ENCODE measurements at regions not wholly inside any gene's neighbourhood (a gene's known extent, or its start where the extent isn't known, plus 50 kb on each side); places are given as distances from the start of the nearest gene placed in this dataset.

DNA sequence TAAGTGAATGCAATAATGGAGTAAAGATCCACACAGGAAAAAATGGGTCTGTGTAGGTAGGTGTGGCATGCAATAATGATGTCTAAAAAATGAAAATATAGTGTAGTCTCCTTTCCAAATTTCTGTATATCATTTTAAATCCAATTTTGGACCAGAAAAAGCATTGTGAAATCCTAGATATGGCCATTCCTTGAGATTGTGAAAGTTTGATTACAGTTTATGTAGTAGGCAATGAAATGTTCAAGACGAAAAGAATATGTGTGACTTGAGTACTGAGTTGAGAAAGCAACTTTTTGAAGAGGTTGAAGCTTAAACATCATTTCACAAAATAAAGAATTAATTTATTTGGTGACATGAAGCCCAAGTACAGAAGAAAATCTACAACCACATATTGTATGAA lies 698.7 kb downstream of the EPHA3 start:
- TF ChIP-seq, protein P1, sequence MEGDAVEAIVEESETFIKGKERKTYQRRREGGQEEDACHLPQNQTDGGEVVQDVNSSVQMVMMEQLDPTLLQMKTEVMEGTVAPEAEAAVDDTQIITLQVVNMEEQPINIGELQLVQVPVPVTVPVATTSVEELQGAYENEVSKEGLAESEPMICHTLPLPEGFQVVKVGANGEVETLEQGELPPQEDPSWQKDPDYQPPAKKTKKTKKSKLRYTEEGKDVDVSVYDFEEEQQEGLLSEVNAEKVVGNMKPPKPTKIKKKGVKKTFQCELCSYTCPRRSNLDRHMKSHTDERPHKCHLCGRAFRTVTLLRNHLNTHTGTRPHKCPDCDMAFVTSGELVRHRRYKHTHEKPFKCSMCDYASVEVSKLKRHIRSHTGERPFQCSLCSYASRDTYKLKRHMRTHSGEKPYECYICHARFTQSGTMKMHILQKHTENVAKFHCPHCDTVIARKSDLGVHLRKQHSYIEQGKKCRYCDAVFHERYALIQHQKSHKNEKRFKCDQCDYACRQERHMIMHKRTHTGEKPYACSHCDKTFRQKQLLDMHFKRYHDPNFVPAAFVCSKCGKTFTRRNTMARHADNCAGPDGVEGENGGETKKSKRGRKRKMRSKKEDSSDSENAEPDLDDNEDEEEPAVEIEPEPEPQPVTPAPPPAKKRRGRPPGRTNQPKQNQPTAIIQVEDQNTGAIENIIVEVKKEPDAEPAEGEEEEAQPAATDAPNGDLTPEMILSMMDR (IDR thresholded peaks at IDR 0.05; ENCODE audit: poor library complexity): no peak
- no peak for TF ChIP-seq EZH2 (IDR thresholded peaks at IDR 0.05; ENCODE audit: borderline replicate concordance)
- TF ChIP-seq EZH2phosphoT487 (IDR thresholded peaks at IDR 0.05; ENCODE audit: low read depth, severe bottlenecking, unreplicated experiment): no peak
- Histone ChIP-seq H3K27me3 (no peaks in the 10 kb centered on the region), H3K27ac (no peak overlapping the region), H2AFZ (no peak overlapping the region), H3K9me3 (ENCODE audit: low read depth) (no peaks in the 10 kb centered on the region), H3K4me1 (ENCODE audit: insufficient read depth) (peaks cover 6% of the 10 kb centered on the region), H3K79me2 (no peaks in the 10 kb centered on the region), H3K36me3 (replicated peaks; ENCODE audit: insufficient read depth, low read depth) (no peaks in the 10 kb centered on the region), H4K20me1 (ENCODE audit: insufficient read depth, poor library complexity, severe bottlenecking) (no peaks in the 10 kb centered on the region), H3K4me3 (no peak overlapping the region), H3K9me2 (replicated peaks; ENCODE audit: insufficient read depth) (no peaks in the 10 kb centered on the region), H3K4me2 (no peak overlapping the region)
- DNase-seq (ENCODE audit: low spot score): no peak
- 90% methylated on average over 1 of the region's 1 CpG for WGBS (ENCODE audit: low lambda C conversion rate, missing lambda C conversion rate)

DNA sequence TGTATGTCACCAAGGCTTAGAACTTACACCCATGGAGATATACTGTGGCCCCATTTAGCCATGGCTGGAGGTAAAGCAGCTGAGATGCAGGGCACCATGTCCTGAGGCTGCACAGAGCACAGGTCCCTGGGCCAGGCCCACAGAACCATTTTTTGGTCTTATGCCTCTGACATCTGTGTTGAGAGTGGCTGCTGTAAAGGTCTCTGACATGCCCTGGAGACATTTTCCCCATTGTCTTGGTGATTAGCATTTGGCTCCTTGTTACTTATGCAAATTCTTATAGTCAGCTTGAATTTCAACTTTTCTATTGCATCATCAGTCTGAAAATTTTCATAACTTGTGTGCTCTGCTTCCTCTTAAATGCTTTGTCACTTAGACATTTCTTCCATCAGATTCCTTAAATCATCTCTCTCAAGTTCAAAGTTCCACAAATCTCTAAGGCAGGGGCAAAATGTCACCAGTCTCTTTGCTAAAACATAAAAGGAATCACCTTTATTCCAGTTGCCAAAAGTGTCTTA lies 701.3 kb downstream of the EPHA3 start:
- H3K9me2 ChIP-seq (replicated peaks; ENCODE audit: insufficient read depth): no peaks in the 10 kb centered on the region
- no peak overlapping the region for H3K4me3 ChIP-seq
- DNase-seq (ENCODE audit: low spot score): no peak
- no peaks in the 10 kb centered on the region for H4K20me1 ChIP-seq (ENCODE audit: insufficient read depth, poor library complexity, severe bottlenecking)
- H3K4me2 ChIP-seq: no peak overlapping the region
- H3K79me2 ChIP-seq: no peaks in the 10 kb centered on the region
- no peak overlapping the region for H3K27ac ChIP-seq
- no peaks in the 10 kb centered on the region for H3K36me3 ChIP-seq (replicated peaks; ENCODE audit: insufficient read depth, low read depth)
- TF ChIP-seq, protein P1 (IDR thresholded peaks at IDR 0.05; ENCODE audit: poor library complexity): no peak
- no peak for TF ChIP-seq EZH2 (IDR thresholded peaks at IDR 0.05; ENCODE audit: borderline replicate concordance)
- no peak for TF ChIP-seq EZH2phosphoT487 (IDR thresholded peaks at IDR 0.05; ENCODE audit: low read depth, severe bottlenecking, unreplicated experiment)
- peaks cover 6% of the 10 kb centered on the region for H3K4me1 ChIP-seq (ENCODE audit: insufficient read depth)
- no peaks in the 10 kb centered on the region for H3K27me3 ChIP-seq
- no peaks in the 10 kb centered on the region for H3K9me3 ChIP-seq (ENCODE audit: low read depth)
- no peak overlapping the region for H2AFZ ChIP-seq

DNA sequence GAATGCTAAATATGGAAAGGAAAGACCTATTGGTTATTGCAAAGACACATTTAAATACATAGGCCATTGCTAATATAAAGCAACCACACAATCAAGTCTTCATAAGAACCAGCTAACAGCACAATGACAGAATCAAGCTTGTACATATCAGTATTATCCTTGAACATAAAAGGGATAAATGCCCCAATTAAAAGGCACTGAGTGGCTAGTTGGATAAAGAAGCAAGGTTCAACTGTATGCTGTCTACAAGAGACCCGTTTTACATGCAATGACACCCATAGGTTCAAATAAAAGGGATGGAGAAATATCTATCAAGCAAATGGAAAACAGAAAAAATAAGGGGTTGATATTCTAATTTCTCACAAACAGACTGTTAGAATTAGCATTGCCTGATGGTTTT lies 706.1 kb downstream of the EPHA3 start:
- Histone ChIP-seq H4K20me1 (ENCODE audit: insufficient read depth, poor library complexity, severe bottlenecking) (no peaks in the 10 kb centered on the region), H3K27ac (no peak overlapping the region), H3K4me1 (ENCODE audit: insufficient read depth) (no peaks in the 10 kb centered on the region), H3K4me2 (no peak overlapping the region), H3K79me2 (no peaks in the 10 kb centered on the region), H3K4me3 (no peak overlapping the region), H3K36me3 (replicated peaks; ENCODE audit: insufficient read depth, low read depth) (no peaks in the 10 kb centered on the region), H2AFZ (no peak overlapping the region), H3K27me3 (no peaks in the 10 kb centered on the region), H3K9me3 (ENCODE audit: low read depth) (no peaks in the 10 kb centered on the region), H3K9me2 (replicated peaks; ENCODE audit: insufficient read depth) (no peaks in the 10 kb centered on the region)
- no peak for DNase-seq (ENCODE audit: low spot score)
- 80% methylated on average over 1 of the region's 1 CpG for WGBS (ENCODE audit: low lambda C conversion rate, missing lambda C conversion rate)
- TF ChIP-seq EZH2 (IDR thresholded peaks at IDR 0.05; ENCODE audit: borderline replicate concordance): no peak
- no peak for TF ChIP-seq EZH2phosphoT487 (IDR thresholded peaks at IDR 0.05; ENCODE audit: low read depth, severe bottlenecking, unreplicated experiment)
- TF ChIP-seq, protein P1 (IDR thresholded peaks at IDR 0.05; ENCODE audit: poor library complexity): no peak

DNA sequence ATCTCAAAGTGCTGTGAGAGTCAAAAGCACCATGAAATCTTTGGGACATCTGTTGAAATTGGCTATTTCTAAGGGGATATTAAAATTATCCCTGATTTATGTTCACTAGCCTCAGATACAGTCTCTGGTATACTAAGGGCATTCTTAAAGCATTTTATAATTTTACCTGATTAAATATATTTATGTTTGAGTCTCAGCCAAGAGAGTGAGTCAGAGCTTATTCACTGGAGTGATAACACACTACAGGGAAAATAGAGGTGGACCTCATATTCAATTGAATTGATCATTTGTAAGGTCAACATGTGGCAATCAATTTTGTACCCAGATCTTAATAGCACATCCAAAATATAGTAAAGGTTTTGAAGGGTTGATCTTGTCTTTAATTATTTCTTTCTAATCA lies 733.6 kb downstream of the EPHA3 start:
- no peaks in the 10 kb centered on the region for H3K9me3 ChIP-seq (ENCODE audit: low read depth)
- TF ChIP-seq, protein P1 (IDR thresholded peaks at IDR 0.05; ENCODE audit: poor library complexity): no peak
- TF ChIP-seq EZH2 (IDR thresholded peaks at IDR 0.05; ENCODE audit: borderline replicate concordance): no peak
- no peak overlapping the region for H3K4me2 ChIP-seq
- H3K4me1 ChIP-seq (ENCODE audit: insufficient read depth): no peaks in the 10 kb centered on the region
- H3K27me3 ChIP-seq: no peaks in the 10 kb centered on the region
- H3K9me2 ChIP-seq (replicated peaks; ENCODE audit: insufficient read depth): no peaks in the 10 kb centered on the region
- H3K4me3 ChIP-seq: no peak overlapping the region
- H4K20me1 ChIP-seq (ENCODE audit: insufficient read depth, poor library complexity, severe bottlenecking): no peaks in the 10 kb centered on the region
- H2AFZ ChIP-seq: no peak overlapping the region
- DNase-seq (ENCODE audit: low spot score): no peak
- H3K27ac ChIP-seq: no peak overlapping the region
- no peaks in the 10 kb centered on the region for H3K79me2 ChIP-seq
- no peaks in the 10 kb centered on the region for H3K36me3 ChIP-seq (replicated peaks; ENCODE audit: insufficient read depth, low read depth)

All from hepatocyte (in vitro differentiated cells).